ENCODE measurements at regions not wholly inside any gene's neighbourhood (a gene's known extent, or its start where the extent isn't known, plus 50 kb on each side); places are given as distances from the start of the nearest gene placed in this dataset.

DNA sequence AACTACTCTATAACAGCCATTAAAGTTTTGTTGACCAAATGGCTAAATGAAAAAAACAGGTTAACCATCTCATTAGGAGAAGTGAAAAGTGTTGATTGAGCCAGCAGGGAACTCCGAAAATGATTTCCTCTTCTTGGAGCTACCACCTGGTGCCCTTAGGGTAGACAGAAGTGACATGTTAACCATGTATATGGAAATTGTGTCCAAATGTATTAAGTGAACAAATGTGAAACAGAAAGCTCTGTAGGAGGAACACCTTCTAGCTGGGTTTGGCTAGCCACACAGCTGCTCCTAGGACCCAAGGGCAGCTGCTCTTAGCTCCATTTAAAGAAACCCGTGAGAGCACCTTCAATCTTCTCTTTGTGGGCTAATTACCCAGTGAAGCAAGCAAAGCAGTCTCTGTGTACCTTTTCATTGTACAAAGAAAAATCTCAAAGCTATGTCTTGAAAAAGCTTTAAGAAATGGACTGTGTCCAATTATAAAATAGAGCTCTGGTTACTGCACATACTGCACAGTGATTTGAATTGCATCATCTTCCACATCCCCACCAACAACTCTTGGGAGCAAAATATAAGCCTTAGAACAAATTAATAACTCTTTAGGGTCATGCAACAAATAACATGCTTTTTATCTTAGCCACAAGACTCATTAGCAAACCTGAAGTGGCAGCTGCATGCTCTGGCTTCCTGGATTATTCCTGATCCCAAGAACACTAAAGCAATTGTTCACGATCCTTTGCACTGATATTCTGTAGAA is 59.2 kb upstream of the PARM1 start:
- no peak for TF ChIP-seq EZH2phosphoT487 (conservative IDR thresholded peaks at IDR 0.05; ENCODE audit: low read length)
- TF ChIP-seq CTCF (IDR thresholded peaks at IDR 0.05; ENCODE audit: insufficient read depth, low read length, poor library complexity, severe bottlenecking): no peak

Measured in SU-DHL-6 (cell line).